ENCODE measurements at regions not wholly inside any gene's neighbourhood (a gene's known extent, or its start where the extent isn't known, plus 50 kb on each side); places are given as distances from the start of the nearest gene placed in this dataset.

GRCh38 chr7:132654150-132654549 lies 77.9 kb upstream of the PLXNA4 start:
- TF ChIP-seq FOXK2 (IDR thresholded peaks at IDR 0.05) (no peak), FOXA1 (IDR thresholded peaks at IDR 0.05) (no peak), ZNF384 (IDR thresholded peaks at IDR 0.05) (no peak), BHLHE40 (IDR thresholded peaks at IDR 0.05; ENCODE audit: borderline replicate concordance) (no peak), ARNT (IDR thresholded peaks at IDR 0.05) (no peak), SP1 (IDR thresholded peaks at IDR 0.05) (no peak), HDGF (IDR thresholded peaks at IDR 0.05; ENCODE audit: borderline replicate concordance) (no peak), NFRKB (IDR thresholded peaks at IDR 0.05) (no peak), L3MBTL2 (conservative IDR thresholded peaks at IDR 0.05) (no peak), CTBP1 (IDR thresholded peaks at IDR 0.05; ENCODE audit: borderline replicate concordance) (no peak), SUZ12 (IDR thresholded peaks at IDR 0.05) (no peak), FOXM1 (IDR thresholded peaks at IDR 0.05; ENCODE audit: borderline replicate concordance) (no peak), LEF1 (IDR thresholded peaks at IDR 0.05; ENCODE audit: borderline replicate concordance) (no peak), ELF4 (IDR thresholded peaks at IDR 0.05) (no peak), TARDBP (IDR thresholded peaks at IDR 0.05) (no peak), PKNOX1 (IDR thresholded peaks at IDR 0.05) (no peak)
- POLR2A ChIA-PET = no interaction called here
- CTCF ChIA-PET = interaction anchor here (0.6 kb wide), 1 partner anchor 372 kb away, joined by 6 read pairs; no protein-coding TSS in a partner anchor
- DNase-seq (ENCODE audit: extremely low spot score) = peak; percentile 34

- no peak for DNase-seq (ENCODE audit: extremely low spot score)
- ChIA-PET POLR2A (no interaction called here), CTCF (interaction anchor here (0.7 kb wide), 1 partner anchor 115 kb away, joined by 3 read pairs; no protein-coding TSS in a partner anchor)
- no peak for TF ChIP-seq BHLHE40 (IDR thresholded peaks at IDR 0.05; ENCODE audit: borderline replicate concordance)
- no peak for TF ChIP-seq LEF1 (IDR thresholded peaks at IDR 0.05; ENCODE audit: borderline replicate concordance)
- no peak for TF ChIP-seq ZNF384 (IDR thresholded peaks at IDR 0.05)
- TF ChIP-seq TARDBP (IDR thresholded peaks at IDR 0.05) = no peak
- TF ChIP-seq FOXM1 (IDR thresholded peaks at IDR 0.05; ENCODE audit: borderline replicate concordance) = no peak
These were observed 77.2 kb upstream of the PLXNA4 start for GRCh38 chr7:132653366-132653930.

- ChIA-PET POLR2A (no interaction called here), CTCF (no interaction called here)
- no peak for DNase-seq (ENCODE audit: extremely low spot score)
- no peak for TF ChIP-seq LEF1 (IDR thresholded peaks at IDR 0.05; ENCODE audit: borderline replicate concordance)
These were observed 76.2 kb upstream of the PLXNA4 start for GRCh38 chr7:132652507-132652906.

GRCh38 chr7:132650498-132650897 lies 74.2 kb upstream of the PLXNA4 start:
- DNase-seq (ENCODE audit: extremely low spot score) = no peak
- TF ChIP-seq SUZ12 (IDR thresholded peaks at IDR 0.05) = no peak
- ChIA-PET CTCF (no interaction called here), POLR2A (no interaction called here)

GRCh38 chr7:132647311-132647710 lies 71.0 kb upstream of the PLXNA4 start:
- CTCF ChIA-PET = no interaction called here
- POLR2A ChIA-PET = no interaction called here
- no peak for DNase-seq (ENCODE audit: extremely low spot score)
- no peak for TF ChIP-seq FOXA1 (IDR thresholded peaks at IDR 0.05)
- no peak for TF ChIP-seq LEF1 (IDR thresholded peaks at IDR 0.05; ENCODE audit: borderline replicate concordance)
- no peak for TF ChIP-seq FOXM1 (IDR thresholded peaks at IDR 0.05; ENCODE audit: borderline replicate concordance)
- TF ChIP-seq TARDBP (IDR thresholded peaks at IDR 0.05) = no peak
- no peak for TF ChIP-seq ZNF384 (IDR thresholded peaks at IDR 0.05)
- TF ChIP-seq HDGF (IDR thresholded peaks at IDR 0.05; ENCODE audit: borderline replicate concordance) = no peak
- TF ChIP-seq SP1 (IDR thresholded peaks at IDR 0.05) = no peak
- no peak for TF ChIP-seq NFRKB (IDR thresholded peaks at IDR 0.05)
- no peak for TF ChIP-seq CTBP1 (IDR thresholded peaks at IDR 0.05; ENCODE audit: borderline replicate concordance)
- TF ChIP-seq ARNT (IDR thresholded peaks at IDR 0.05) = no peak
- no peak for TF ChIP-seq SUZ12 (IDR thresholded peaks at IDR 0.05)
- no peak for TF ChIP-seq ELF4 (IDR thresholded peaks at IDR 0.05)
- TF ChIP-seq PKNOX1 (IDR thresholded peaks at IDR 0.05) = no peak
- TF ChIP-seq FOXK2 (IDR thresholded peaks at IDR 0.05) = no peak
- TF ChIP-seq BHLHE40 (IDR thresholded peaks at IDR 0.05; ENCODE audit: borderline replicate concordance) = no peak
- no peak for TF ChIP-seq L3MBTL2 (conservative IDR thresholded peaks at IDR 0.05)

- no peak for DNase-seq (ENCODE audit: extremely low spot score)
- CTCF ChIA-PET = no interaction called here
- TF ChIP-seq SP1 (IDR thresholded peaks at IDR 0.05) (no peak), FOXK2 (IDR thresholded peaks at IDR 0.05) (no peak), BHLHE40 (IDR thresholded peaks at IDR 0.05; ENCODE audit: borderline replicate concordance) (no peak), FOXA1 (IDR thresholded peaks at IDR 0.05) (no peak), TARDBP (IDR thresholded peaks at IDR 0.05) (no peak), ELF4 (IDR thresholded peaks at IDR 0.05) (no peak), ARNT (IDR thresholded peaks at IDR 0.05) (no peak), ZNF384 (IDR thresholded peaks at IDR 0.05) (no peak), SUZ12 (IDR thresholded peaks at IDR 0.05) (no peak), NFRKB (IDR thresholded peaks at IDR 0.05) (no peak), FOXM1 (IDR thresholded peaks at IDR 0.05; ENCODE audit: borderline replicate concordance) (no peak), L3MBTL2 (conservative IDR thresholded peaks at IDR 0.05) (no peak), LEF1 (IDR thresholded peaks at IDR 0.05; ENCODE audit: borderline replicate concordance) (no peak), CTBP1 (IDR thresholded peaks at IDR 0.05; ENCODE audit: borderline replicate concordance) (no peak), HDGF (IDR thresholded peaks at IDR 0.05; ENCODE audit: borderline replicate concordance) (no peak)
- POLR2A ChIA-PET = no interaction called here
These were observed 69.8 kb upstream of the PLXNA4 start for GRCh38 chr7:132646052-132646451.

GRCh38 chr7:132643302-132643701 lies 67.0 kb upstream of the PLXNA4 start:
- TF ChIP-seq LEF1 (IDR thresholded peaks at IDR 0.05; ENCODE audit: borderline replicate concordance) = no peak
- TF ChIP-seq ELF4 (IDR thresholded peaks at IDR 0.05) = no peak
- TF ChIP-seq L3MBTL2 (conservative IDR thresholded peaks at IDR 0.05) = no peak
- TF ChIP-seq SP1 (IDR thresholded peaks at IDR 0.05) = no peak
- no peak for TF ChIP-seq ARNT (IDR thresholded peaks at IDR 0.05)
- no peak for TF ChIP-seq NFRKB (IDR thresholded peaks at IDR 0.05)
- no peak for TF ChIP-seq SUZ12 (IDR thresholded peaks at IDR 0.05)
- TF ChIP-seq FOXM1 (IDR thresholded peaks at IDR 0.05; ENCODE audit: borderline replicate concordance) = no peak
- TF ChIP-seq PKNOX1 (IDR thresholded peaks at IDR 0.05) = no peak
- CTCF ChIA-PET = no interaction called here
- POLR2A ChIA-PET = no interaction called here
- DNase-seq (ENCODE audit: extremely low spot score) = no peak

Measured in HEK293T (cell line).